Psoas muscle (tissue), 7 donors: ENCODE measurements at regions not wholly inside any gene's neighbourhood (a gene's known extent, or its start where the extent isn't known, plus 50 kb on each side); places are given as distances from the start of the nearest gene placed in this dataset.

Experiments
- ATAC-seq, 4 donors: fragments of 200-7000 bp; cut with Tn5 transposase; one replicate each; pipeline ENCODE4 v1.9.1; 2020; ENCODE audit warnings: moderate library complexity in 3 of 4, mild to moderate bottlenecking in 2 of 4
- DNase-seq, 2 donors: peaks; one replicate each; pipeline ENCODE4 v3.0.0-alpha.2; 2020
- H3K27ac ChIP-seq: fragments of 200-600 bp; one replicate; pipeline ENCODE4 v1.8.0; 2022
- H3K27me3 ChIP-seq, 3 donors: fragments of 200-600 bp in 1 of 3; one replicate each; pipeline versions ENCODE4 v1.6.1 to v1.8.0; 2013 to 2022; ENCODE audit warnings: low read length in 2 of 3, mild to moderate bottlenecking in 2 of 3, moderate library complexity in 1 of 3; ENCODE audit not compliant: insufficient read depth in 3 of 3
- H3K36me3 ChIP-seq, 2 donors: fragments of 200-600 bp in 1 of 2; one replicate each; pipeline versions ENCODE4 v1.6.1 to v1.8.0; 2013 to 2022; ENCODE audit warnings: low read depth in 1 of 2, mild to moderate bottlenecking in 1 of 2, moderate library complexity in 1 of 2; ENCODE audit not compliant: insufficient read depth in 1 of 2
- H3K4me1 ChIP-seq: fragments of 200-600 bp; one replicate; pipeline ENCODE4 v1.8.0; 2022
- H3K4me3 ChIP-seq: fragments of 200-600 bp; one replicate; pipeline ENCODE4 v1.8.0; 2022; ENCODE audit warnings: mild to moderate bottlenecking
- H3K9me3 ChIP-seq: fragments of 200-600 bp; one replicate; pipeline ENCODE4 v1.8.0; 2022
- WGBS, 3 donors: extraction: QIAGEN DNeasy Blood & Tissue Kit; methylation state at CpG; one replicate each; pipeline versions ENCODE4 v1.1.6 to v1.1.7; 2013; 5-methylcytosine and 5-hydroxymethylcytosine counted together
- intact Hi-C, 2 donors: fragments of 100-400 bp; cut with DNase I; formaldehyde crosslinking; loops; one replicate each; pipeline versions ENCODE4 v1.11.0 to v1.14.2; 2022
- TF ChIP-seq, protein P1 (sequence below): fragments of 200-600 bp; IDR thresholded peaks from one replicate; pipeline ENCODE4 v1.8.0; 2022; ENCODE audit warnings: antibody characterized with exemption
- donor health status: healthy with polysubstance abuse.
- donor health status: DM: no; HTN: no; CAD: no; lungs with moderate emphysema.
- donor health status: Bipolar disorder and iron deficiency.
- donor health status: healthy.
- donor health status: DM: yes; HTN: yes; CAD: no.
- donor health status: DM: no; HTN: no; CAD: no.
- donor health status: DM: yes; HTN: yes; CAD: no.

DNA sequence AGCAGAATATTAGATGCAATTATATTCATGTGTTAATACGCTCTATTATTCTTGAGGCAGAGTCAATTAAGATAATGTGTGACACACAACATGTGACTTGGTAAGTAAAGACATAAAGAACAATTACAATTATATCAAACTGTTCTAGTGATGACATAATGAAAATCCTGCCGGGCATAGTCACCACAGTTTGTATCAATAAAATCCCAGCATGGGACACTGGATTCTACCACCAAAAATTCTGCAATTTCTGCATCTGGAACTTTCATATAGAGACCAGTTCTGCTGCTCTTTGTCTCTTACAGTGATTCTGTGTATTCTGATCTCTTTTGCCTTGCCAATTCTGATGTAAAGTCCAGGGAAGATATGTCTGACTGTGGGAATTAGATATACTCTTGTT lies 495.6 kb upstream of the LRRC4C start:
- WGBS, 3 donors = 85 to 91% (median 86%) methylated on average over 2 of the region's 2 CpGs
- TF ChIP-seq, protein P1, sequence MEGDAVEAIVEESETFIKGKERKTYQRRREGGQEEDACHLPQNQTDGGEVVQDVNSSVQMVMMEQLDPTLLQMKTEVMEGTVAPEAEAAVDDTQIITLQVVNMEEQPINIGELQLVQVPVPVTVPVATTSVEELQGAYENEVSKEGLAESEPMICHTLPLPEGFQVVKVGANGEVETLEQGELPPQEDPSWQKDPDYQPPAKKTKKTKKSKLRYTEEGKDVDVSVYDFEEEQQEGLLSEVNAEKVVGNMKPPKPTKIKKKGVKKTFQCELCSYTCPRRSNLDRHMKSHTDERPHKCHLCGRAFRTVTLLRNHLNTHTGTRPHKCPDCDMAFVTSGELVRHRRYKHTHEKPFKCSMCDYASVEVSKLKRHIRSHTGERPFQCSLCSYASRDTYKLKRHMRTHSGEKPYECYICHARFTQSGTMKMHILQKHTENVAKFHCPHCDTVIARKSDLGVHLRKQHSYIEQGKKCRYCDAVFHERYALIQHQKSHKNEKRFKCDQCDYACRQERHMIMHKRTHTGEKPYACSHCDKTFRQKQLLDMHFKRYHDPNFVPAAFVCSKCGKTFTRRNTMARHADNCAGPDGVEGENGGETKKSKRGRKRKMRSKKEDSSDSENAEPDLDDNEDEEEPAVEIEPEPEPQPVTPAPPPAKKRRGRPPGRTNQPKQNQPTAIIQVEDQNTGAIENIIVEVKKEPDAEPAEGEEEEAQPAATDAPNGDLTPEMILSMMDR = no peak

DNA sequence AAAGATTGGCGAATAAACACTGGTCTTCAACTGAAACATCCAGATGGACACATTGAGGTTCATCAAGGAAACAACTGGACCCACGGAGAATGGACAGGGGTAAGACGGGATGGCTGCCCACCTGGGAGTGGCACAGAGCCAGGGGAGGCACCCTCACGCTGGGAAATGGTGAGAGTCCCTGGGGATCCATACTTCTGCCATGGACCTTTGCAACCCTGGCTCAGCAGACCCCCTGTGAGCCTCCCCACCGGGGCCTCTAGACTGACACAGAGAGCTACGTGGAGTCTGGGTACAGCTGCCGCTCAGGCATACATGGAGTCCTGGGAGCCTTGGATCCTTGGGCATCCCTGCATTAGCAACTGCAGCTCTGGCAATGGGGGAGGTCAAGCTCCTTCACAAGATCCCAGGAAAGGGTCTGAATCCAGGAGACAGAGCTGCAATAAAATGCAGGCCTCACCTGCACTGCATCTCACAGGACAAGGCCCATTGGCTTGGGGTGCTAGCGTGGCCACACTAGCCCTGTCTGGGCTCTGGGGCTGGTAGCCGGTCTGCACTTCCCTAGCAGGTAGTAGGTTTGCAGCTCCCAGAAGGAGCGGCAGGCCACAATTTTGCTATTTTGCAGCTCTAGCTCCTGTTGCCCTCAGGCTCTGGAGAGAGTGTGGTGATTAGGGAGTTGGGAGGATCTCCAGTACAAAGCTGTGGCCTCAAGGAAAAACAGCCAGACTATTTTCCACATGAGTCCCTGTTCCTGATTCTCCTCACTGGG lies 496.4 kb upstream of the LRRC4C start:
- no peaks in the 10 kb centered on the region for H3K9me3 ChIP-seq
- no peak overlapping the region for H3K4me3 ChIP-seq
- H3K4me1 ChIP-seq = no peaks in the 10 kb centered on the region
- no peak for DNase-seq
- TF ChIP-seq, protein P1 = no peak
- no peaks in the 10 kb centered on the region for H3K36me3 ChIP-seq
- WGBS, 3 donors = 79 to 88% (median 85%) methylated on average over 10 of the region's 10 CpGs
- intact Hi-C loops = no loop called here
- H3K27ac ChIP-seq = no peak overlapping the region
- H3K27me3 ChIP-seq = no peaks in the 10 kb centered on the region
- ATAC-seq = no peak

More for the DNA sequence above, 495.6 kb upstream of the LRRC4C start:
- H3K9me3 ChIP-seq = no peaks in the 10 kb centered on the region
- no peak overlapping the region for H3K4me3 ChIP-seq
- no peak overlapping the region for H3K27ac ChIP-seq
- H3K4me1 ChIP-seq = no peaks in the 10 kb centered on the region
- H3K27me3 ChIP-seq = no peaks in the 10 kb centered on the region
- H3K36me3 ChIP-seq = no peaks in the 10 kb centered on the region
- no peak for ATAC-seq
- intact Hi-C loops = no loop called here
- DNase-seq = no peak

DNA sequence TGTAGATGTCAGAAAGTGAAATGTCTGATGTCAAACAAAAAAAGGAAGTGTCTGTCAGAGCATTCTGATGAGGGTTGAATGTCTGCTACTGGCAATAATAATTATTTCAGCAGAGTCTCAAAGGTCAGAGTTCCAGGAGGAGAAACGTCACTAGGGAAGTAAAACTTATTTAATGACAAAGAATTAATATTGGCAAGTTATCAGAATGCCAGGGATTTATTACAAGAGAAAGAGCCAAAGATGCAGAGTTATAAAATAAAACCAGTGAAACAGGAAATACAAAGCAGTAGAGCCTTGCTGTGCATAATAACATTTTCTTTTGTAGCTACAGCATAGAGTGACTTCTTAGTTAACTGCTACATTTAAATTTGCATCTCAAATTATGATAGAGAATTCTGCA lies 504.0 kb upstream of the LRRC4C start:
- Histone ChIP-seq H3K4me1 (no peaks in the 10 kb centered on the region), H3K4me3 (no peak overlapping the region), H3K36me3 (no peaks in the 10 kb centered on the region), H3K27ac (no peak overlapping the region), H3K27me3 (no peaks in the 10 kb centered on the region), H3K9me3 (no peaks in the 10 kb centered on the region)
- ATAC-seq = no peak
- 14 to 33% (median 22%) methylated on average over 1 of the region's 1 CpG for WGBS, 3 donors
- no peak for DNase-seq
- intact Hi-C loops = no loop called here
- TF ChIP-seq, protein P1 = no peak

DNA sequence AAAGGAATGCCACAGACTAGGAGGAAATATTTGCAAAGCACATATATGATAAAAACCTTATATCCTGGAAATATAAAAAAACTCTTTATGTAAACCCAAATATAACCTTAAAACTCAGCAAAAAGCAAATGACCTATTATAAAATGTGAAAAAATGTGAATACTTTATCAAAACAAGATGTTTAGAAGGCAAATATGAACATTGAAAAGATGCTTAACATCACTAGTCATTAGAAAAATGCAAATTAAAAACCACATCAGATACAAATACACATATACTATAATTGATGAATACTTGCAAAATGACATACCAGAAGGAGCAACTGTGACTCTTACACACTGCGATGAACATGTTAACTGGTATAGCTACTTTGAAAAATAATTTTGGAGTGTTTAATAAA lies 511.2 kb upstream of the LRRC4C start:
- no peak for ATAC-seq
- intact Hi-C loops = no loop called here
- H3K4me1 ChIP-seq = no peaks in the 10 kb centered on the region
- DNase-seq = no peak
- H3K27ac ChIP-seq = no peak overlapping the region
- 91 to 94% (median 94%) methylated on average over 1 of the region's 1 CpG for WGBS, 3 donors
- H3K4me3 ChIP-seq = no peak overlapping the region
- no peaks in the 10 kb centered on the region for H3K36me3 ChIP-seq
- no peaks in the 10 kb centered on the region for H3K9me3 ChIP-seq
- H3K27me3 ChIP-seq = no peaks in the 10 kb centered on the region
- TF ChIP-seq, protein P1 = no peak

DNA sequence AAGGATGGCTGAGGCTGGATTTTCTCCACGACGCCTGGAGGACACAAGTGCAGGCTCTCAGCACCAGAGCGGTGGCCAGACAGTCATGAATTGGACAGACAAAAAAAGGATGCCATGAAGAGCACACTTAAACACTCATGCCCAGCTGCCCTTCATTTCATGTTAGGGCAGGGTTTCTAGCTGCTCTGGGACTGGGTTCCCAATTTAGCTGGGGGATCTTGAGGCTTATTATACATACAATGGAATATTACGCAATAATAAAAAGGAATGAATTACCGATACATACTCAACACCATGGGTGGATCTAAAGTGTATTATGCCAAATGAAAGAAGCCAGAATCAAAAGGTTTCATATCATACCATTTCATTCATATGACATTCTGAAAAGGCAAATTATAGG lies 512.1 kb upstream of the LRRC4C start:
- DNase-seq (no peak), ATAC-seq (no peak)
- H3K27me3 ChIP-seq = no peaks in the 10 kb centered on the region
- intact Hi-C loops = no loop called here
- no peak overlapping the region for H3K27ac ChIP-seq
- H3K4me1 ChIP-seq = no peaks in the 10 kb centered on the region
- 72 to 95% (median 79%) methylated on average over 5 of the region's 5 CpGs for WGBS, 3 donors
- TF ChIP-seq, protein P1 = no peak
- H3K9me3 ChIP-seq = no peaks in the 10 kb centered on the region
- H3K36me3 ChIP-seq = no peaks in the 10 kb centered on the region
- no peak overlapping the region for H3K4me3 ChIP-seq
